HG02884 (cell line): ENCODE measurements at regions not wholly inside any gene's neighbourhood (a gene's known extent, or its start where the extent isn't known, plus 50 kb on each side); places are given as distances from the start of the nearest gene placed in this dataset.
"Not testable (repeated sequence)": the region's sequence is repeated elsewhere in the genome, so short reads cannot be mapped to it uniquely, and the experiment has no call there.

Experiments used
- ATAC-seq: cut with Tn5 transposase; IDR thresholded peaks from one replicate; pipeline ENCODE4 v1.9.1; 2021; ENCODE audit warnings: mild to moderate bottlenecking, moderate library complexity; ENCODE audit not compliant: unreplicated experiment

GRCh38 chr13:90645582-90645981 is 701.9 kb upstream of the MIR17HG start:
- ATAC-seq = no peak

DNA sequence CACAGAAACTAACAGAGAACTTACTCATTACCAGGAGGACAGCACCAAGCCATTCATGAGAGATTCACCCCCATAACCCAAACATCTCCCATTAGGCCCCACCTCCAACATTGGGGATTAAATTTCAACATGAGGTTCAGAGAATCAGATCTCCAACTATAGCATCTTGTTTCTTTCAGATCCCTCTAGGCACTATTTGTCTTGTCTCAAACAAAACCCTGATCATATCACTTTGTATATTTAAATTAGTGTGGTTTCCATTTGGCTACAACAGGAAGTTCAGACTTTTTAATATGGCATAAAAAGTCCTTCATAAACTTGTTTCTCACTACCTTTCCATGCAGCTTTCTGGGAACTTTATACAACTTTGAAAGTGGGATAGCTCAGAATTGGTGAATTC is 699.0 kb upstream of the MIR17HG start:
- ATAC-seq = no peak

DNA sequence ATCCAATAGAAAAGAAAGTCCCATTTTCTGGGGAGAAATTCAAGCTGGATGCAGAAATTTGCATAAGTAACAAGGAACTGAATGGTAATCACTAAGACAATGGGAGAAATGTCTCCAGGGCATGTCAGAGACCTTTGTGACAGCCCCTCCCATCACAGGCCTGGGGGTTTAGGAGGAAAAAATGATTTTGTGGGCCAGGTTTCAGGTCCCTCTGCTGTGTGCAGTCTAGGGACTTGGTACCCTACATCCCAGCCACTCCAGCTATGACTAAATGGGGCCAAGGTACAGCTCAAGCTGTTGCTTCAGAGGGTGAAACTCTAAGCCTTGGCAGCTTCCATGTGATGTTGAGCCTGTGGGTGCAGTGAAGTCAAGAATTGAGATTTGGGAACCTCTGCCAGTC is 695.5 kb upstream of the MIR17HG start:
- no peak for ATAC-seq

DNA sequence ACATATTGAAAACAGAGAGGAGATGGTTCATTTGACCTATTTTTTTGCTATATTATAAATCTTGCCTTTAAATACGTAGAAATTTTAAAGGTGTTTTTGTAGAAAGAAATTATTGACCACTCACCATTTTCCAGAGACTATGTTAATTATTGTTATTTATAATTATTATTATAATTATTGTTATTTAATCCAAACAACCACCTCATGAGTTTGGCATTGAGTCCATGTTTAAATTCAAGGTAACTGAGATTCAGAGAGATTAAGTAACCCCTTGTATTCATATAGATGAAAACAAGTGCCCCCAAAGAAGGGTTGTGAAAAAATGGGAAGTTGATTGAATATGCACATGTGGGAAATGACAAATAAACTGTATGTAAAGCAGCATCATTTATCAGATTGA is 692.5 kb upstream of the MIR17HG start:
- ATAC-seq = no peak

- not testable (repeated sequence) for ATAC-seq
Measured at GRCh38 chr13:90664200-90664599, 683.3 kb upstream of the MIR17HG start.

DNA sequence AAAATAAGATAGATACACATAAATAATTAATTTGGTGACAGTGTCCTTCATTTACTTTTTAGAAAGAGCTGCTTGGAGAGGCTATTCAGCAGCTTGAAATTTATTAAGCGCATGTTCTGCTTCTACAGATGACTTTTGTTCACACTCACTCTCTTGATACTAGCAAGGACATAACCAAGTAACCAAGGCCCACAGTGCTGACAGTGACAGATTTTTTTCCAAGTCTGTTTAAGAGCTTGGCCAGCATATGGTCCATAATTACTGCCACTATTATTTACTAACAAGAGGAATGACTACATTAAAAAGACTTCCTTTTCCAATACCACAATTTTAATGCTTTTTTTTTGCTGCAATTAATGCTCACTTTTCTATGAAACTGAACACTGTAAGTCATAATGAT is 673.7 kb upstream of the MIR17HG start:
- no peak for ATAC-seq

DNA sequence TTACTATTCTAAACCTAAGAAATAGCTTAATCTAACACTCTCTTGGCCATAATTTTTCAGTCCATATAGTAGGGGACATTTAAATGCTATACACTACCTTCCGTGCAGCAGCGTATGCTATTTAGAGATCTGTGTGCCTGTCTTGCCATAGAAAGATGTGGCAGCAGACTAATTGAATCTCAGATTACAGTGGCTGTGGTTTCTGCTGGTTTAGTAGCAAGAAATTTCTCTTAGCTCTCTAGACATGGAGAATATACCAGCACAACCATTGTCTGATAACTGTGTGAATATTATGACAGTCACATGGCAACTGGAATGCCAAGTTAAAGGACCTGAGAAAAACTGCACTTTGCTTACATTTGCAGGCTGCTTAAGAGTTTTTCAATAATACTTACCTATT is 672.4 kb upstream of the MIR17HG start:
- ATAC-seq = no peak

DNA sequence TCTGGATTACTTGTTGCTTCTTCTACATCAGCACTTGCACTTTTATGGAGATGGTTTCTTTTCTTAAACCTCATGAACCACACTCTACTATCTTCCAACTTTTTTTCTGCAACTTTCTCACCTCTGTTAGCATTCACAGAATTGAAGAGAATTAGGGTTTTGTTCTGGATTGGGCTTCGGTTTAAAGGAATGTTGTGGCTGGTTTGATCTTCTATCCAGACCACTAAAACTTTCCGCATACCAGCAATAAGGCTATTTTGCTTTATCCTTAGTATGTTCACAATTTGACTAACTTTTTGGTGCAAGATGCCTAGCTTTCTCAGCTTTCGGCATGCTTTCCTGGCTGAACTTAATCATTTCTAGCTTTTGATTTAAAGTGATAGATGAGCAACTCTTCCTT is 666.7 kb upstream of the MIR17HG start:
- no peak for ATAC-seq

DNA sequence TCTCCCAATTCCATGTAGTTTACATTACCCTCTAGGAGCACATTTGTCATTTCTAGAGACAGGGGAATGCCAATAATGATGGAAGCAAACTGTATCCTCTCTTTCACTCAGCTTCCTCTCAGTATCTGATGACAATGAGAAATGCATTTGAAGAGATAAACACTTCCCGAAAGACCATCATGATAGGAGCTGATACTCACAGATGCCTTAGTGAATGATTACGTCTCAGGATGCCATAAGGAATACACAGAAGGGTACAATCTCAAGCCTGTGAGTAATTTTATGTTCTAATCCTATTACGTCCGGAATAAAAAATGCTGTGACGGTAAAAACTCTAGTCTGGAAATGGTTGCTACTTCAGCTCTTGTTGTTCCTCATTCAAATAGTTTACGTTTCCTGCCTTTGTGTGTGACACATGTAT is 663.8 kb upstream of the MIR17HG start:
- ATAC-seq = no peak

DNA sequence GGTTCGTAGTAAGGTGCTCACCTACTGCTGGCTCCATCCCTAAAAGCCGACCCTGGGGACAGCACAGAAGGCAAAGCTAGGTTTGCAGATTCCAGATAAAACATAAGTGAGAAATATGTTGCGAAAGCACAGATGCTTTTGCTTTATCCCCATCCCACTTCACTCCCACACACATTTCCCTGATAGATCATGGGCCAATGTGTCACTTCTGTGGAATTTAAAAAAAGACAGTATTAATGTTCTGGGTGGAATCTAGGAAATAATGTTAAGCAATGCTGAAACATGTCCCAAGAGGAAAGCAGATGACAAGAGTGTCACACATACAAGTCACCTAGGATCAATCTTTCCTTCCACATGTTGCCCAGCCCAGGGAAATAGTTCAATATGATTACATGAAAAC is 661.0 kb upstream of the MIR17HG start:
- no peak for ATAC-seq

- no peak for ATAC-seq
Measured at GRCh38 chr13:90689111-90689510, 658.4 kb upstream of the MIR17HG start.

DNA sequence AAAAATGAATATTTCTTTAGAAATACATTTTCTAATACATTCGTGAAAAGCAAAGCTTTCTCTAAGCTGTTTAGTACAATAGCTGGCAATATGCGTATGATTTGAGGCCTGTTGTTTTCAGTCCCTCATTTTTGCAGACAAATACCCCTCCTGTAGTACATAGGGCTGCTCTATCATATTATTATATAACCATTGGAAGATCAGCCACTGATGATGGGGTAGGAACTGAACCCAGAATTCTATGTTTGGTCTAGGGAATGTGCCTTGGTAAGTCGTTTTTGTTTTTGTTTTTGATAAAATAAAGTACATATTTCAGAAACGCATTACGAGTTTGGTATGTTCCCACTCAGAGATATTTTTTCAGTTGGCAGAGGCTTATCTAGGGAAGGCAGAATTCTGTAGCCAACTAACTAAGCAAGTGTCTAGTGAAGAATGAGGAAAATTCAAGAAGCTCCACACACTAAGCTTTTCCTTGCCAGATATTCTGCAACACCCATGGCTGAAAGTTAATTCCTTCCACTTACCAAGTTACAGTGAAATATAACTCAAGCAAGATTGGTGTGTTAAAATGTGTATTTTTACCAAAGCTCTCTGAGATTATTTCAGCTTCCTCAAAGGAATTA is 656.9 kb upstream of the MIR17HG start:
- ATAC-seq = no peak

GRCh38 chr13:90696254-90696653 is 651.2 kb upstream of the MIR17HG start:
- no peak for ATAC-seq

DNA sequence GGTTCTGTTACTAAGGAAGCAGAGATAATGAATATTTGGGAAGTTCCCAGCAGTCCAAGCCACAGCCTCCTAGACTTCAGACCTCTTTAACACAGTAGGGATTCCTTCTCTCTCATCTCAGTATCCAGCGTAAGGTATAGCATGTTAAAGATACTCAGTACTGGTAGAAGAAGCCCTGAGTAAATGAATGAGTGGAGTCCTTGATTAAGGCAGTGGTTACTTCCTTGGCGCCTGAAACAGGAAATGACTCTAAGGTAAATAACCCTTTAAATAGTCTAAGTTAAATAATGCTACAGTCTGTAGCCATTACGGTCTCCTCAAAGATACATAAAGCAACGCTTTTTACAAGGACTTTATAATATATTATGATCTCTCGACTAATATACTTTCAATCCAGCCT is 650.8 kb upstream of the MIR17HG start:
- ATAC-seq = no peak

- ATAC-seq = no peak
Measured at GRCh38 chr13:90700340-90700739, 647.1 kb upstream of the MIR17HG start.

DNA sequence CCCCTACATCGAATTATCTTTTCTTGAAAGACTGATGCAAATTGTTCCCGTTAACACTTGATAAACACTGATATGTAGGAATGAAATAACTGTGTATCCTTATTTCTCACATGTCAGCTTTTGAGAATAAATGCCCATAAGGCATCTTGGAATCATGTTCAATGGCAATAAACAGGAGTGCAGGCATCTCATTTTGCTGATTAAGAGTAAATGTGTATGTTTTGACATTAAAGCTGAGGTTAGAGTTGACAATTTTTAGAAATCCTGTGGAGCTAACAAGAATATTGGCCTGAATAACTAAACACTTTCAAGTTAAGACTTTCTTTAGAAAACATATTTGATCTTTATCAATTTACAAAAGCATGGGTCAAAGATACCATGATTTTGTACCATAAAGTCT is 646.2 kb upstream of the MIR17HG start:
- no peak for ATAC-seq

DNA sequence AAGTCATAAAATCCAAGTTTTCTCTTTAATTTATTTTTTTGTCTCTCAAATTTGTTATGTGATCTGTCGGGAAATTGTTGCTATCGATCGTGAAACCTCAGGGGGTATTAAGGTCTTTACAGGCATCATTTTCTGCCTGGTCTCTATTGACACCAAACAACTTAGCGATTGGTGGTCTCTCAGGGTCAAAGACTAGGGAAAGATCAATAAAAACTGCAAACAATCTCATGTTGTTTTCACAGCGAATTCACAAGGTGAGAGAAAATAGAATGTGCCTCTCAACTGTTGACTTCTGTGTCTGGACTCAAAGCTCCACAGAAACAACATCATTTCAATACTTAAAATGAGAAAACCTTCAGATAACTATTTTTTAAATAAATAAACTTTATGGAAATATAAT is 645.4 kb upstream of the MIR17HG start:
- no peak for ATAC-seq

GRCh38 chr13:90706631-90707030 is 640.9 kb upstream of the MIR17HG start:
- ATAC-seq = no peak

GRCh38 chr13:90708128-90708527 is 639.4 kb upstream of the MIR17HG start:
- no peak for ATAC-seq

DNA sequence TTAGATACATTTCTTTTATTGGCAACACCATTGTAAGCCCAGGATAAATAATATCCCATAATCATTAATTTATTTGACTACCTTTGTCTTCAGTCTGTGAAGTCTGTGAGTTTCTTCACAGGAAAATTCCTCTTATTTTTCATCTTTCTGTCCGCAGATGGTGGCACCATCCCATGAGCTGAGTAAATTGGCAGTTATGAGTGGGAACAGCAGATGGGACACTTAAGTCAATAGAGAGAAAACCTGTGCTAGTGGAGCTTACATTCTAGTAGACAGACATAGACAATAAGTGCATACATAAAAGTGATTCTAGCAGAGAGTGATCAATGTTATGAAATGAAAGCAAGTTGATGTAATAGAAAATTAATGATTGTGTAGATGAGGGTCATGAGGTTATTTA is 638.2 kb upstream of the MIR17HG start:
- ATAC-seq = no peak

DNA sequence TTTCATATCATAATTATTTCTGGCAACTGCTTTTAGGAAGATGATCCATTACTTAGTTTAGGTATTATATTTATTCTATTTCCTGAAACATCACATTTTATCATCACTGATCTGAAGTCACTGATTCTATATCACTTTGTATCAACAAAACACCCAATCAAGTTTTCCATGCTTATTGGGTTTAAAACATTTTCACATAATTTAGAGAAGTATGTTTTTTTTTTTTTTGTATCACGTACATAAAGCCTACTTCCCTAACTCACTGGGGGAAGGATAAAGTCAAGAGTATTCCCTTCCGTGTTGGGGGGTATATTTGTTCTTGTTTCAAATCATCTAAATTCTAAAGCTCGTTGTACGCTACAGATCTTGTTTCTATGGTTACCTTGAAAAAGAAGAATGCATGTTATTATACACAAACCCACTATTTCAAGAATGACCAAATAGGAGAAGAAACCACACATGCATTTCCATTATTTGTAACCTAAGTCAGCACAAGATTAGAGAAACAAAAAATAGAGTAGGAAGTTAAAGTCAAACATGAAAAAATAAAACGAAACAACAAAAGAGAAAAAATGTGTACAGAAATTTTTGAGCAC is 637.2 kb upstream of the MIR17HG start:
- ATAC-seq = no peak

DNA sequence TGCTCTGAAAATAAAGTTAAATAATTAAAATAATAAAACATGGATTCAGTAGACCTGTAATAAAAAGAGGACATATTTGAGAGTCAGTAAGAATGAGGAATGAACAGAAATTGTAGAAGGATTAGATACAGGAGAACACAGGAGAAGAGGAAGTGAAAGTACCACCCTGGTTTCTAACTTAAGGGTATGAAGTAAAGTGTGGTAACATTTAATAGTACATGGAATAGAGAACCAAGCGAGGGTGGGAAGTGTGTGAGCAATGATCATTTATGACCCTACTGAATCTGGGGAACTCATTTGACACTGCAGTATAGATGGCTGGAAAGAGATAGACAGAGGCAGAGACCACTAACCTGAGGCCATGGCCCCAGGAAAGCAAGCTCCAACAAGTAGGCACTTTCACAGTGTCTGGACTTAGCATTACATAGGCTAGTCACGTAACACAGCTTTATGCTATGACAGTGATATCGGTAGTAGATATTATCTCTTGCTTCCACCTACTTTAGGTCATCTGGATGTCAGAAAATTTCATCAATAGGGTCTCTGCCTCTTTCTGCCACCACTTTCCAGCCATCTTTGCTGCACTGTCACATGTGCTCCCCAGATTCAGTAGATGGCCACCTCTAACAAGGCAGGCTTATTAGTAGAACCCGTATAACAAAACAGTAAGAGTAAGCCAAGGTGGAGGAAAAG is 633.9 kb upstream of the MIR17HG start:
- ATAC-seq = no peak

GRCh38 chr13:90715485-90715884 is 632.0 kb upstream of the MIR17HG start:
- no peak for ATAC-seq
